Neural cell (in vitro differentiated cells): ENCODE measurements at regions not wholly inside any gene's neighbourhood (a gene's known extent, or its start where the extent isn't known, plus 50 kb on each side); places are given as distances from the start of the nearest gene placed in this dataset.

Source experiments
- EP300 ChIP-seq: fragments of 450-650 bp; conservative IDR thresholded peaks from 2 replicates; pipeline ENCODE4 v1.6.1; 2014; ENCODE audit warnings: antibody characterized with exemption, mild to moderate bottlenecking, moderate library complexity; ENCODE audit not compliant: poor library complexity, severe bottlenecking
- EZH2 ChIP-seq: fragments of 200-600, 300-800 bp; shearing (Covaris generic), sonication (generic); IDR thresholded peaks from 2 replicates; pipeline ENCODE4 v1.6.1; 2014; ENCODE audit warnings: antibody characterized with exemption, low read length, borderline replicate concordance, mild to moderate bottlenecking; ENCODE audit not compliant: insufficient read depth, poor library complexity, severe bottlenecking
- POLR2AphosphoS5 ChIP-seq: IDR thresholded peaks from 2 replicates; pipeline ENCODE4 v1.6.1; 2012
- TAF1 ChIP-seq: IDR thresholded peaks from 2 replicates; pipeline ENCODE4 v1.6.1; 2012; ENCODE audit warnings: low read depth
- TF ChIP-seq, protein P1 (sequence below): fragments of 450-650 bp; IDR thresholded peaks from 2 replicates; pipeline ENCODE4 v1.5.1; 2014; ENCODE audit warnings: antibody characterized with exemption, mild to moderate bottlenecking, moderate library complexity; ENCODE audit not compliant: poor library complexity, severe bottlenecking
- TF ChIP-seq, protein P2 (sequence below): IDR thresholded peaks from 2 replicates; pipeline ENCODE4 v1.6.1; 2012; ENCODE audit warnings: borderline replicate concordance

DNA sequence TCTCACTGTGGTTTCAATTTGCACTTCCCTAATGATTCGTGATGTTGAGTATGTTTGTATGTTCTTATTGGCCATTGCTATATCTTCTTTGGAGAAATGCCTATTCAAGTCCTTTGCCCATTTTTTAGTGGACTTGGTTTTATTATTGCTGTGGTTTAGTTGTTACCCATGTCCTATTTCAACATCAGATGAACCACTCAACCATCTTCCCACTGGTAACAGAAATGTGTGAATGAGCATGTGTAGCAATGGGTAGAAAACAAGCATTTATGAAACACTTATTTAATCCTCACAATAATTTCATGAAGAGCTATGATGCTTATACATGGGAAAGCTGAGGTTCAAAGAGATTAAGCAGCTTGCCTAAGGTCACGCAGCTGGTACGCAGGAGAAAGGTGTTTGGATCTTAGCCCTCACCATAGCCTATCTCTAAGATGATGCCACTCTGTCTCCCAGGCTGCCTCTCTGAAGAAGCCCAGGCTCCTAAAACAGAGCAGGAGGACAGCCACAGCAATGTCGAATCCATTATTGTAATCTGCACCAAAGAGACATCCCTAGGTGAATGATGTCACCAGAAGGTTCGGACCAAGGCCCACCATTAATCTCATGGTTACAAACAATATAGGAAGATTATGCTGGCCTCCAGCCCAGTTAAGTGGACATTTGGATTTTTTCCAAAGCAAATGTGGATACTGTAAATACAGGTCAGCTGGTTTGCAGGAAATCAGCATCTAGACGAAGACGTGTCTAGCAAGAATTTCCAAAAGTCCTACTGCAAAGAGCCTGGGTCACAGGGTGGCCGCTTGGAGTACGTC is 447.6 kb upstream of the ZMIZ1 start:
- TF ChIP-seq POLR2AphosphoS5 = no peak
- TF ChIP-seq, protein P1, sequence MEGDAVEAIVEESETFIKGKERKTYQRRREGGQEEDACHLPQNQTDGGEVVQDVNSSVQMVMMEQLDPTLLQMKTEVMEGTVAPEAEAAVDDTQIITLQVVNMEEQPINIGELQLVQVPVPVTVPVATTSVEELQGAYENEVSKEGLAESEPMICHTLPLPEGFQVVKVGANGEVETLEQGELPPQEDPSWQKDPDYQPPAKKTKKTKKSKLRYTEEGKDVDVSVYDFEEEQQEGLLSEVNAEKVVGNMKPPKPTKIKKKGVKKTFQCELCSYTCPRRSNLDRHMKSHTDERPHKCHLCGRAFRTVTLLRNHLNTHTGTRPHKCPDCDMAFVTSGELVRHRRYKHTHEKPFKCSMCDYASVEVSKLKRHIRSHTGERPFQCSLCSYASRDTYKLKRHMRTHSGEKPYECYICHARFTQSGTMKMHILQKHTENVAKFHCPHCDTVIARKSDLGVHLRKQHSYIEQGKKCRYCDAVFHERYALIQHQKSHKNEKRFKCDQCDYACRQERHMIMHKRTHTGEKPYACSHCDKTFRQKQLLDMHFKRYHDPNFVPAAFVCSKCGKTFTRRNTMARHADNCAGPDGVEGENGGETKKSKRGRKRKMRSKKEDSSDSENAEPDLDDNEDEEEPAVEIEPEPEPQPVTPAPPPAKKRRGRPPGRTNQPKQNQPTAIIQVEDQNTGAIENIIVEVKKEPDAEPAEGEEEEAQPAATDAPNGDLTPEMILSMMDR = no peak
- TF ChIP-seq EZH2 = no peak
- TF ChIP-seq TAF1 = no peak
- no peak for TF ChIP-seq EP300
- TF ChIP-seq, protein P2, sequence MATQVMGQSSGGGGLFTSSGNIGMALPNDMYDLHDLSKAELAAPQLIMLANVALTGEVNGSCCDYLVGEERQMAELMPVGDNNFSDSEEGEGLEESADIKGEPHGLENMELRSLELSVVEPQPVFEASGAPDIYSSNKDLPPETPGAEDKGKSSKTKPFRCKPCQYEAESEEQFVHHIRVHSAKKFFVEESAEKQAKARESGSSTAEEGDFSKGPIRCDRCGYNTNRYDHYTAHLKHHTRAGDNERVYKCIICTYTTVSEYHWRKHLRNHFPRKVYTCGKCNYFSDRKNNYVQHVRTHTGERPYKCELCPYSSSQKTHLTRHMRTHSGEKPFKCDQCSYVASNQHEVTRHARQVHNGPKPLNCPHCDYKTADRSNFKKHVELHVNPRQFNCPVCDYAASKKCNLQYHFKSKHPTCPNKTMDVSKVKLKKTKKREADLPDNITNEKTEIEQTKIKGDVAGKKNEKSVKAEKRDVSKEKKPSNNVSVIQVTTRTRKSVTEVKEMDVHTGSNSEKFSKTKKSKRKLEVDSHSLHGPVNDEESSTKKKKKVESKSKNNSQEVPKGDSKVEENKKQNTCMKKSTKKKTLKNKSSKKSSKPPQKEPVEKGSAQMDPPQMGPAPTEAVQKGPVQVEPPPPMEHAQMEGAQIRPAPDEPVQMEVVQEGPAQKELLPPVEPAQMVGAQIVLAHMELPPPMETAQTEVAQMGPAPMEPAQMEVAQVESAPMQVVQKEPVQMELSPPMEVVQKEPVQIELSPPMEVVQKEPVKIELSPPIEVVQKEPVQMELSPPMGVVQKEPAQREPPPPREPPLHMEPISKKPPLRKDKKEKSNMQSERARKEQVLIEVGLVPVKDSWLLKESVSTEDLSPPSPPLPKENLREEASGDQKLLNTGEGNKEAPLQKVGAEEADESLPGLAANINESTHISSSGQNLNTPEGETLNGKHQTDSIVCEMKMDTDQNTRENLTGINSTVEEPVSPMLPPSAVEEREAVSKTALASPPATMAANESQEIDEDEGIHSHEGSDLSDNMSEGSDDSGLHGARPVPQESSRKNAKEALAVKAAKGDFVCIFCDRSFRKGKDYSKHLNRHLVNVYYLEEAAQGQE = no peak
